GM12873 (cell line): ENCODE measurements at regions not wholly inside any gene's neighbourhood (a gene's known extent, or its start where the extent isn't known, plus 50 kb on each side); places are given as distances from the start of the nearest gene placed in this dataset.

ENCODE experiments used
- TF ChIP-seq, protein P1 (sequence below): IDR thresholded peaks from 2 replicates; pipeline ENCODE4 v1.5.1; 2012; ENCODE audit warnings: low read depth, mild to moderate bottlenecking, moderate library complexity, low read length, control low read depth; ENCODE audit not compliant: insufficient read depth; ENCODE audit errors: missing control alignments

DNA sequence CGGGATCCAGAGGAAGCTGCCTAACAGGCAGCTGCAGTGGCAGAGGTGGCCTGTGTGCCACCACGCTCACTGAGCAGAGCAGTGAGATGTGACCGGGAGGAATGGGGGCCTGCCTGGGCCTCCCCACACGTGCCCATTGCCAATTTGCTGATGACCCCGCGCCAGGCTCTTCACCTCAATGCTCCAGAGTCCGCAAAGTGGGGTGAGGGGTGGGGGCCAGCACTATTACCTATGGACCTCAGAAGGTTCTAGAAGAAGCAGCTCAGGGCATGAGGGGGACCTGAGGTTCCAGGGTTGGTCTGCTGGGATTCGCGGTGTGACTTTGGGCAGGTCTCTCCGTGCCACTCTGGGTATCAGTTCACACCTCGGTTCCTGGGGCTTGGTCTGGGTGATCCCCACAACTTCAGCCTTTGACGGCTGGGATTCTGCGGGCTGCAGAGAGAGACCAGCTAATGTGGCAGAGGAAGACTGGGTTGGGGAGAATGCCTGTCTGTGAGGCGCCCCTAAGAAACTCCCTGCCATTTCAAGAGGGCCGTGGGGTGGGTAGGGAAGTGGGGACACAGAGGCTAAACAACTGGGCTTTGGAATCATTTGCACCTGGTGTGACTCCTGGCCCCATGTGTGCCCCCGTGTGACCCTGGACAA, 231.0 kb upstream of the MVB12B start:
- TF ChIP-seq, protein P1, sequence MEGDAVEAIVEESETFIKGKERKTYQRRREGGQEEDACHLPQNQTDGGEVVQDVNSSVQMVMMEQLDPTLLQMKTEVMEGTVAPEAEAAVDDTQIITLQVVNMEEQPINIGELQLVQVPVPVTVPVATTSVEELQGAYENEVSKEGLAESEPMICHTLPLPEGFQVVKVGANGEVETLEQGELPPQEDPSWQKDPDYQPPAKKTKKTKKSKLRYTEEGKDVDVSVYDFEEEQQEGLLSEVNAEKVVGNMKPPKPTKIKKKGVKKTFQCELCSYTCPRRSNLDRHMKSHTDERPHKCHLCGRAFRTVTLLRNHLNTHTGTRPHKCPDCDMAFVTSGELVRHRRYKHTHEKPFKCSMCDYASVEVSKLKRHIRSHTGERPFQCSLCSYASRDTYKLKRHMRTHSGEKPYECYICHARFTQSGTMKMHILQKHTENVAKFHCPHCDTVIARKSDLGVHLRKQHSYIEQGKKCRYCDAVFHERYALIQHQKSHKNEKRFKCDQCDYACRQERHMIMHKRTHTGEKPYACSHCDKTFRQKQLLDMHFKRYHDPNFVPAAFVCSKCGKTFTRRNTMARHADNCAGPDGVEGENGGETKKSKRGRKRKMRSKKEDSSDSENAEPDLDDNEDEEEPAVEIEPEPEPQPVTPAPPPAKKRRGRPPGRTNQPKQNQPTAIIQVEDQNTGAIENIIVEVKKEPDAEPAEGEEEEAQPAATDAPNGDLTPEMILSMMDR: no peak

DNA sequence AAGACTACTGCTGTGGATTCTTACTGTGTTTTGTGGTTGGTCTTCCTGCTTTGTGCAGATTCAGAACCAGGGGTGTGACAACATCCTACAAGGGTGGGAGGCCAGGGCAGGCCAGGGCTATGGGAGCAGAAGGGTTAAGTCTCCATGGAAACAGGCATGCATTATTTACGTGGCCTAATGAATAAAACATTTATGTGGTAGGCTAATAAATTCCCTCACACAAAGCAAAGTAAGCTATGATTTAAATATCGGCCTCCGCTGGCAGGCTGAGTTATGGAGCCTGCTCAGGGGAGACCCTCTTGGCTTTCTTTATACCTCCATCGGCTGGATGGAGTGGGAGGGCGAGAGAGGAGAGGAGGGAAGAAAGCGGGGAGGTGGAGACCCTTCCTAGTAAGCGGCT, 230.3 kb upstream of the MVB12B start:
- TF ChIP-seq, protein P1: no peak

DNA sequence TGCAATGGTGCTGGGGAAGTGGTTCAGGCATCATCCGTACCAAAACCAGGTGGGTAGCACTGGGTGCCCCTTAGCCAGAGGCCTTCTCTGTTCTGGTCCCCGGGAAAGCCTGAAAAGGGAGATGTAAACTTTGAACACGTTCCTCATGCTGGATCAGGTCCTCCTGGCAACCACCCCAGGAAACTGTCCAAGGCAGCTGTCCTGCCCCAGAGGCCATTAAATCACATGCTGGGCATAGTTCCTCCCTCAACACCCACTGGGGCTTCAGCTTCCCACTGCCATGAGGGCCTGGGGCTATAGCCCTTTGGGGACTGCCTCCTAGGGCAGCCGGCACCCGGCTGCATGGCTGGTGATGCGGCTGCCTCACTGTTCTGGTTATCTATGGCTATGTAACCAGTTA, 228.9 kb upstream of the MVB12B start:
- TF ChIP-seq, protein P1: no peak

DNA sequence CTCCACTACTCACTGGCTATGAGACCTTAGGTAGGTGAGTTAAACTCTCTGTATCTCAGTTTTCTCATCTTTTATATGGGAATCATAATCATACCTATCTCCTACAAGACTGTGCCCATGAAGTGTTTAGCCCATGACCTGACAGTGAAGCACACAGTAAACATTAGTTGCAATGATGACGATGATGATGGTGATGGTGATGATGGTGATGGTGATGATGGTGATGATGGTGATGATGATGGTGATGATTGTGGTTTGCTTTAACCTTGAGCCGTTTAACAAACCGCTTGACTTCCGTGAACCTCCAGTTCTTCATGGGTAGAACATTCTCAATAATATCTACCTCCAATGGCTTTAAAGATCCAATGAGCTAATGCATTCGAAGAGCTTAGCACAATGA, 220.2 kb upstream of the MVB12B start:
- TF ChIP-seq, protein P1: no peak

DNA sequence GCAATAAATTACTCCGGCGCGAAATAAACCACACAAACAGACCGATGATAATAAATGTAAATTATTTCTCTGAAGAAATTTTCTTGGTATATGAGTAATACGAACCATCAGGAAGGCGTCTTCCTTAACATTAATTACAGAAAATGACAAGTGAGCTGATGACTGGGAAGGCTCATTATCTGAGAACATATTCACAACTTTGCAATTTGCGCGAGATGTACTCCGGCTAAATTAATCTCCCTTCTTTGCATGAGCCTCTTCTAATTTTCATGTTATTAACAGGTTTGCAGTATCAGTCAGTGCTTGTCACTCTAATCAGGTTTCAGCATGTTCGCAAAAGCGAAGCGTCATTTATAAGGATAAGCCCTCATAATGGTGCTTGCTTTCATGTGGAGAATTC, 218.9 kb upstream of the MVB12B start:
- TF ChIP-seq, protein P1: no peak

DNA sequence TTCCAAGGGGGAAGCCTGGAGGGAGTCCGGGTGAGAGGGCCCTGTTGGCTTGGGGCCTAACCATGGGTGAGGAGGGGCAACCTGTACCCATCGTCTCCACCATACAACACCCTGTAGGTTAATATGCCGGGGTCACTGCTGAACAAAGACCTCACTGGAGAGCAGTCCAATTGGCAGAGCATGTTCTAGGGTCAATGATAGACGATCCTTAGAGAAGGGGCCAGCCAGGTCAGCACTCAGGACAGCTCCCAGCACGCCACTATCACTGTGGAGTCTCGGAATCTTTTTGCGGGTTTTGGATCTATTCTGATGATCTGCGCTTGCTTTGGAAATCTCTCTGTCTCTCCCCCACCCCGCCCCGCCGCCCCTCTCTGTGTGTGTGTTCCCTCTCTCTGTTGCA, 218.4 kb upstream of the MVB12B start:
- TF ChIP-seq, protein P1: no peak

DNA sequence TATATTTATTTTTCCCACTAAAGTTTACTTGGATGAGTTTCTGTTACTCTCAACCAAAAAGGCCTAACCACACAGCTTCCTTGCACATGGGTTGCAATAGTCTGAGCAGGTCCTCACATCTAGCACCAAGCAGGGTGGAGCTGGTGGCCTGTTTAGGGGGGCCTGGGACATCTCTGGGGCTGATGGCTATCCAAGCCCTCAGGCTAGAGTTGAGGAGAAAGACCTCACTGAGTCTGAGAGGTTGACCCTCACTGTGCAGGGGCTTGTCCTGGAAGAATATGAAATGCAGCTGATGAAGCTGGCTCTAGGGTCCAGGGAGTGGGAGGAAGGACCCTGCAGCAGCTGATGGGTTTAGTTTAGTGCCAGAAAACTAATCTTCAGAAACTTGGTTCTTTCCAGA, 217.1 kb upstream of the MVB12B start:
- TF ChIP-seq, protein P1: no peak
